IPS-20b (cell line): ENCODE measurements at regions not wholly inside any gene's neighbourhood (a gene's known extent, or its start where the extent isn't known, plus 50 kb on each side); places are given as distances from the start of the nearest gene placed in this dataset.
"Not testable (repeated sequence)": the region's sequence is repeated elsewhere in the genome, so short reads cannot be mapped to it uniquely, and the experiment has no call there.

Source experiments
- H3K27ac ChIP-seq: one replicate; pipeline ENCODE4 v1.5.1; 2013; ENCODE audit warnings: low read length
- H3K27me3 ChIP-seq: 2 replicates; pipeline ENCODE4 v1.6.1; 2013; ENCODE audit warnings: mild to moderate bottlenecking, low read length, inconsistent platforms; ENCODE audit not compliant: insufficient read depth
- H3K36me3 ChIP-seq: 2 replicates; pipeline ENCODE4 v1.6.1; 2013; ENCODE audit warnings: low read depth, mild to moderate bottlenecking, inconsistent platforms, low read length, moderate library complexity; ENCODE audit not compliant: insufficient read depth
- H3K4me1 ChIP-seq: 2 replicates; pipeline ENCODE4 v1.6.1; 2013; ENCODE audit warnings: mild to moderate bottlenecking, control low read depth, inconsistent platforms, low read length, moderate library complexity; ENCODE audit not compliant: insufficient read depth
- H3K4me3 ChIP-seq: 2 replicates; pipeline ENCODE4 v1.5.1; 2013; ENCODE audit warnings: mild to moderate bottlenecking, low read length, inconsistent platforms
- H3K9ac ChIP-seq: 2 replicates; pipeline ENCODE4 v1.6.1; 2013; ENCODE audit warnings: low read depth, mild to moderate bottlenecking, inconsistent platforms, low read length, moderate library complexity
- H3K9me3 ChIP-seq: 2 replicates; pipeline ENCODE4 v1.6.1; 2013; ENCODE audit warnings: mild to moderate bottlenecking, low read depth, low read length, inconsistent platforms; ENCODE audit not compliant: insufficient read depth

GRCh38 chr10:38437359-38437758, 343.2 kb downstream of the ZNF37A start:
- not testable (repeated sequence) for H3K9me3 ChIP-seq, H3K27ac ChIP-seq, H3K4me1 ChIP-seq, H3K9ac ChIP-seq, H3K27me3 ChIP-seq, H3K4me3 ChIP-seq, H3K36me3 ChIP-seq

GRCh38 chr10:38448614-38449355, 354.6 kb downstream of the ZNF37A start:
- peaks cover 15% of the 10 kb centered on the region for H3K9me3 ChIP-seq
- H3K4me3 ChIP-seq, H3K36me3 ChIP-seq, H3K9ac ChIP-seq, H3K27me3 ChIP-seq, H3K4me1 ChIP-seq, H3K27ac ChIP-seq: not testable (repeated sequence)

GRCh38 chr10:38449618-38450017, 355.5 kb downstream of the ZNF37A start:
- not testable (repeated sequence) for H3K9ac ChIP-seq, H3K36me3 ChIP-seq, H3K4me3 ChIP-seq, H3K4me1 ChIP-seq, H3K27me3 ChIP-seq, H3K27ac ChIP-seq
- H3K9me3 ChIP-seq: peaks cover 23% of the 10 kb centered on the region

- H3K4me1 ChIP-seq, H3K4me3 ChIP-seq, H3K9ac ChIP-seq, H3K27me3 ChIP-seq, H3K27ac ChIP-seq, H3K36me3 ChIP-seq: not testable (repeated sequence)
- H3K9me3 ChIP-seq: peaks cover 23% of the 10 kb centered on the region
These were observed 356.4 kb downstream of the ZNF37A start for GRCh38 chr10:38450372-38451057.

GRCh38 chr10:38451306-38451967, 357.3 kb downstream of the ZNF37A start:
- not testable (repeated sequence) for H3K4me3 ChIP-seq, H3K4me1 ChIP-seq, H3K9ac ChIP-seq, H3K36me3 ChIP-seq, H3K27ac ChIP-seq, H3K27me3 ChIP-seq
- H3K9me3 ChIP-seq: peaks cover 23% of the 10 kb centered on the region
